ENCODE measurements at regions not wholly inside any gene's neighbourhood (a gene's known extent, or its start where the extent isn't known, plus 50 kb on each side); places are given as distances from the start of the nearest gene placed in this dataset.

DNA sequence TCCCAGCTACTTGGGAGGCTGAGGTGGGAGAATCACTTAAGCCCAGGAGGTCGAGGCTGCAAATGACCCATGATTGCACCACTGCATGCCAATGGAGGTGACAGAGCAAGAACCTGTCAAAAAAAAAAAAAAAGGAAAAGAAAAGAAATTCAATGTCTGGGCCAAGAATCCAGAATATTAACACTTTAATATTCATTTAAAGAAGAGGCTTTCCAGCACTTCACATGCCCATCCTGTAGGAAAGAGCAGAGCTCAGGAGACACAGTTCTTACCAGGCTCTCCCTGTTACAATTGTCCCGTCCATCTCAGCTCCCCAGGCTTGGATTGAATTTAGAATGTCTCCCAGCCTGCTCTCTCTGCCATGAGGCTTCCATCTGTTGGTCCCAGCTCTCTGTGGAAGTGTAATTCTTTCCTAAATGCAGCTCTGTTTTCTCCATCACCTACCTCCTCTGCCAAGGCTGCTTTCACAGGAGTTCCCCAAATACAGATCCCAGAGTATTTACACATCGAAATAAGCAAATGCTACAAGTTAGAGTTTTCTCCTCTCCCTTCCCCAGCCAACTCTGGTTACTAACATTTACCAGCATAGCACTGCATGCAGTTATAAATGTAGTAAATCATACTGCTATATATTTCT, 116.6 kb upstream of the CDC42BPA start:
- Histone ChIP-seq H2BK20ac (ENCODE audit: low read depth, low read length, poor library complexity, severe bottlenecking) (no peak overlapping the region), H2BK12ac (ENCODE audit: insufficient read length, low read depth, low read length) (no peak overlapping the region), H3K18ac (ENCODE audit: insufficient read length, low read depth, low read length) (no peak overlapping the region), H4K20me1 (ENCODE audit: control insufficient read depth, insufficient read depth, insufficient read length) (no peaks in the 10 kb centered on the region), H3K27ac (ENCODE audit: insufficient read length, low read depth, low read length) (no peak overlapping the region), H3T11ph (ENCODE audit: low read length) (no peak overlapping the region), H2AK5ac (ENCODE audit: insufficient read length, low read length) (no peak overlapping the region), H2BK5ac (ENCODE audit: insufficient read length, low read length) (no peak overlapping the region), H3K4ac (ENCODE audit: low read depth, low read length) (no peak overlapping the region), H3K23me2 (ENCODE audit: insufficient read length, low read depth, low read length, poor library complexity, severe bottlenecking) (no peaks in the 10 kb centered on the region), H3K9me3 (ENCODE audit: control insufficient read depth, low read depth, low read length) (no peaks in the 10 kb centered on the region), H3K14ac (ENCODE audit: insufficient read depth, low read length) (no peak overlapping the region), H4K5ac (ENCODE audit: insufficient read length, low read depth, low read length) (no peak overlapping the region), H2AFZ (ENCODE audit: low read length) (no peak overlapping the region), H3K4me1 (ENCODE audit: insufficient read depth, low read length) (no peaks in the 10 kb centered on the region), H3K79me2 (ENCODE audit: insufficient read depth, low read length) (no peaks in the 10 kb centered on the region), H3K56ac (ENCODE audit: insufficient read length, low read depth, low read length) (no peak overlapping the region), H4K8ac (replicated peaks; ENCODE audit: insufficient read length, low read depth, low read length) (no peak overlapping the region), H3K27me3 (ENCODE audit: insufficient read depth, low read length) (no peaks in the 10 kb centered on the region; the same call in 1 of the 2 replicates), H2BK120ac (ENCODE audit: low read depth, low read length, poor library complexity, severe bottlenecking) (no peak overlapping the region), H3K23ac (ENCODE audit: insufficient read length, low read depth, low read length) (no peak overlapping the region), H2BK15ac (ENCODE audit: low read depth, low read length) (no peak overlapping the region), H4K91ac (ENCODE audit: insufficient read length, low read depth, low read length) (no peak overlapping the region), H3K79me1 (ENCODE audit: insufficient read depth, low read depth, low read length, poor library complexity, severe bottlenecking) (no peaks in the 10 kb centered on the region), H3K4me2 (ENCODE audit: insufficient read depth, insufficient read length, low read length) (no peak overlapping the region), H3K9ac (ENCODE audit: extremely low read depth, insufficient read length, low read length) (no peak overlapping the region)
- no peak for DNase-seq
- no peaks in the 10 kb centered on the region; a peak in 2 of 5 replicates for H3K9me3 Mint-ChIP-seq
- peaks cover 5 to 14% of the 10 kb centered on the region in 2 experiments for H3K4me1 Mint-ChIP-seq
- H3K4me3 Mint-ChIP-seq: no peak overlapping the region
- no CpG with 5 or more reads among the region's 3 CpGs for WGBS (ENCODE audit: extremely low coverage, insufficient read length, low lambda C conversion rate)
- TF ChIP-seq, protein P1, sequence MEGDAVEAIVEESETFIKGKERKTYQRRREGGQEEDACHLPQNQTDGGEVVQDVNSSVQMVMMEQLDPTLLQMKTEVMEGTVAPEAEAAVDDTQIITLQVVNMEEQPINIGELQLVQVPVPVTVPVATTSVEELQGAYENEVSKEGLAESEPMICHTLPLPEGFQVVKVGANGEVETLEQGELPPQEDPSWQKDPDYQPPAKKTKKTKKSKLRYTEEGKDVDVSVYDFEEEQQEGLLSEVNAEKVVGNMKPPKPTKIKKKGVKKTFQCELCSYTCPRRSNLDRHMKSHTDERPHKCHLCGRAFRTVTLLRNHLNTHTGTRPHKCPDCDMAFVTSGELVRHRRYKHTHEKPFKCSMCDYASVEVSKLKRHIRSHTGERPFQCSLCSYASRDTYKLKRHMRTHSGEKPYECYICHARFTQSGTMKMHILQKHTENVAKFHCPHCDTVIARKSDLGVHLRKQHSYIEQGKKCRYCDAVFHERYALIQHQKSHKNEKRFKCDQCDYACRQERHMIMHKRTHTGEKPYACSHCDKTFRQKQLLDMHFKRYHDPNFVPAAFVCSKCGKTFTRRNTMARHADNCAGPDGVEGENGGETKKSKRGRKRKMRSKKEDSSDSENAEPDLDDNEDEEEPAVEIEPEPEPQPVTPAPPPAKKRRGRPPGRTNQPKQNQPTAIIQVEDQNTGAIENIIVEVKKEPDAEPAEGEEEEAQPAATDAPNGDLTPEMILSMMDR (conservative IDR thresholded peaks at IDR 0.05): no peak
- no peaks in the 10 kb centered on the region; a peak in 1 of 7 replicates for H3K36me3 Mint-ChIP-seq (ENCODE audit: insufficient read depth in 1 of 3, low read depth in 3 of 3)
- H3K27me3 Mint-ChIP-seq (ENCODE audit: low read depth): peaks cover 3% of the 10 kb centered on the region
- H3K27ac Mint-ChIP-seq: no peak overlapping the region; a peak in 2 of 7 replicates
